Keratinocyte (primary cell): ENCODE measurements at regions not wholly inside any gene's neighbourhood (a gene's known extent, or its start where the extent isn't known, plus 50 kb on each side); places are given as distances from the start of the nearest gene placed in this dataset.

ENCODE experiments used
- CTCF ChIP-seq, 3 experiments: IDR thresholded peaks in 1 of 3; conservative IDR thresholded peaks in 1 of 3; optimal IDR thresholded peaks in 1 of 3; 2 replicates in 2 of 3; 3 replicates in 1 of 3; pipeline versions ENCODE3 to v1.5.1; 2011; ENCODE audit warnings: low read length in 3 of 3, mild to moderate bottlenecking in 3 of 3, moderate library complexity in 2 of 3, control low read depth in 1 of 3, inconsistent platforms in 1 of 3; ENCODE audit not compliant: insufficient read depth in 2 of 3; ENCODE audit errors: extremely low read depth in 1 of 3
- EZH2 ChIP-seq: IDR thresholded peaks from one replicate; pipeline ENCODE4 v1.6.1; 2012; ENCODE audit warnings: inconsistent platforms, mild to moderate bottlenecking, low read length, moderate library complexity

DNA sequence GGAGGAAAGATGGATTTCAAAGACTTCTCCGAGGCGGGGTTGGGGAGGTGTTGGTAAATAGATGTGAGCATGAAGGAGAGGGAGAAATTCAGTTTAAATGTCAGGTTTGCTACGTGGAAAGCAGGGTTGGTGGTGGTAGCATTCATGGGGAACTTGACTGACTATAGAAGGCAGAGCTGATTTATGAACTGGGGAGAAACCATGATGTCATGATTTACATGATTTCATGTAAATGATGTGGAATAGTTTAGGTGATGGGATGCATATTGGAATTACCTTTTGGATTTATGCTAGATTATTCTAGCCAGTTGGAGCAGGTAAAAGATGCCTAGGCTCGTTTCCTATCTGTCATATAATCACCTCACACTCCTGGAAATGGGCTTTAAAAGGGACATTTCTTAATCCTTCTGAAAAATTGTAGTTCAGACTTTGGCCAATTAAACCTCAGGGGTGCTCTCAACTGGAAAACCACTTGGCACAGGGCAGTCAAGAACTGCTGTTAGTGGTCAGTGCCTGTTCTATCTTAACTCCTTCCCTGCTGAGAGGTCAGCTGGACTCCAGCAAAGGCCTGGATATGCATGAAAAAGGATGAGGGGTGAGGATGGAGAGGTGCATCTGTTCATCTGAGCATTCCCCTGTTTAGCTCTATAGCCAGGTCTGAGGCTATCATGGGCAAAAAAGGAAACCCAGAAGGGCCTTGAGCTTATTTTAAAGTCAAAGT, 50.1 kb upstream of the BASP1 start:
- TF ChIP-seq CTCF (optimal IDR thresholded peaks at IDR 0.05 in 1 of 3, IDR thresholded peaks at IDR 0.05 in 1 of 3, conservative IDR thresholded peaks at IDR 0.05 in 1 of 3; ENCODE audit: extremely low read depth in 1 of 3, insufficient read depth in 2 of 3, low read length in 3 of 3) (no peak), EZH2 (no peak)
